HEK293T (cell line): ENCODE measurements at regions not wholly inside any gene's neighbourhood (a gene's known extent, or its start where the extent isn't known, plus 50 kb on each side); places are given as distances from the start of the nearest gene placed in this dataset.

ENCODE experiments used
- ARNT ChIP-seq: fragments of 450-650 bp; IDR thresholded peaks from 2 replicates; pipeline ENCODE4 v1.6.1; 2017; ENCODE audit warnings: mild to moderate bottlenecking
- BHLHE40 ChIP-seq: fragments of 450-650 bp; IDR thresholded peaks from 2 replicates; pipeline ENCODE4 v1.6.1; 2016; ENCODE audit warnings: mild to moderate bottlenecking, moderate library complexity, borderline replicate concordance
- CTBP1 ChIP-seq: fragments of 450-650 bp; IDR thresholded peaks from 2 replicates; pipeline ENCODE4 v1.6.1; 2016; ENCODE audit warnings: borderline replicate concordance
- ELF4 ChIP-seq: fragments of 450-650 bp; IDR thresholded peaks from 2 replicates; pipeline ENCODE4 v1.6.1; 2017; ENCODE audit warnings: antibody characterized with exemption
- FOXA1 ChIP-seq: fragments of 450-650 bp; IDR thresholded peaks from 2 replicates; pipeline ENCODE4 v1.6.1; 2016; ENCODE audit warnings: mild to moderate bottlenecking
- FOXK2 ChIP-seq: fragments of 450-650 bp; IDR thresholded peaks from 2 replicates; pipeline ENCODE4 v1.6.1; 2016; ENCODE audit warnings: mild to moderate bottlenecking
- FOXM1 ChIP-seq: fragments of 450-650 bp; IDR thresholded peaks from 2 replicates; pipeline ENCODE4 v1.6.1; 2017; ENCODE audit warnings: mild to moderate bottlenecking, borderline replicate concordance
- HDGF ChIP-seq: fragments of 450-650 bp; IDR thresholded peaks from 2 replicates; pipeline ENCODE4 v1.6.1; 2017; ENCODE audit warnings: antibody characterized with exemption, borderline replicate concordance
- LEF1 ChIP-seq: fragments of 450-650 bp; IDR thresholded peaks from 2 replicates; pipeline ENCODE4 v1.6.1; 2017; ENCODE audit warnings: mild to moderate bottlenecking, borderline replicate concordance
- NFRKB ChIP-seq: fragments of 450-650 bp; IDR thresholded peaks from 2 replicates; pipeline ENCODE4 v1.6.1; 2016; ENCODE audit warnings: mild to moderate bottlenecking, moderate library complexity
- PKNOX1 ChIP-seq: fragments of 450-650 bp; IDR thresholded peaks from 2 replicates; pipeline ENCODE4 v1.6.1; 2016
- SP1 ChIP-seq: fragments of 450-650 bp; IDR thresholded peaks from 2 replicates; pipeline ENCODE4 v1.6.1; 2017
- SUZ12 ChIP-seq: fragments of 450-650 bp; IDR thresholded peaks from 2 replicates; pipeline ENCODE4 v1.6.1; 2016; ENCODE audit warnings: mild to moderate bottlenecking
- TARDBP ChIP-seq: fragments of 450-650 bp; IDR thresholded peaks from 2 replicates; pipeline ENCODE4 v1.6.1; 2016

GRCh38 chr2:118505436-118505835, 342.0 kb downstream of the EN1 start:
- TF ChIP-seq TARDBP (no peak), LEF1 (no peak), SP1 (no peak), NFRKB (no peak), ARNT (no peak), FOXM1 (no peak), FOXA1 (no peak), PKNOX1 (no peak), SUZ12 (no peak), FOXK2 (no peak), ELF4 (no peak), BHLHE40 (no peak), HDGF (no peak), CTBP1 (no peak)
